22Rv1 (cell line): ENCODE measurements at regions not wholly inside any gene's neighbourhood (a gene's known extent, or its start where the extent isn't known, plus 50 kb on each side); places are given as distances from the start of the nearest gene placed in this dataset.
"Not testable (repeated sequence)": the region's sequence is repeated elsewhere in the genome, so short reads cannot be mapped to it uniquely, and the experiment has no call there.

Source experiments
- H3K27ac ChIP-seq: fragments of 450-650 bp; 2 replicates; pipeline ENCODE4 v1.5.1; 2017
- CTCF ChIP-seq: fragments of 450-650 bp; IDR thresholded peaks from 2 replicates; pipeline ENCODE4 v1.5.1; 2017; ENCODE audit warnings: mild to moderate bottlenecking
- ZFX ChIP-seq: fragments of 450-650 bp; IDR thresholded peaks from 2 replicates; pipeline ENCODE4 v1.6.1; 2017; ENCODE audit warnings: antibody characterized with exemption, borderline replicate concordance

- TF ChIP-seq ZFX, result no peak
- TF ChIP-seq CTCF, result no peak
- no peak overlapping the region for H3K27ac ChIP-seq
These were observed 286.5 kb upstream of the ADGRL3 start for GRCh38 chr4:60913671-60914070.

- not testable (repeated sequence) for H3K27ac ChIP-seq
These were observed 278.4 kb upstream of the ADGRL3 start for GRCh38 chr4:60921735-60922134.

GRCh38 chr4:60923075-60923474 is 277.1 kb upstream of the ADGRL3 start:
- TF ChIP-seq ZFX (no peak), CTCF (no peak)
- no peak overlapping the region for H3K27ac ChIP-seq

- TF ChIP-seq CTCF, result no peak
- TF ChIP-seq ZFX, result no peak
- no peak overlapping the region for H3K27ac ChIP-seq
These were observed 273.5 kb upstream of the ADGRL3 start for GRCh38 chr4:60926624-60927023.

- TF ChIP-seq CTCF (no peak), ZFX (no peak)
- H3K27ac ChIP-seq, result no peak overlapping the region
These were observed 269.3 kb upstream of the ADGRL3 start for GRCh38 chr4:60930866-60931265.

- TF ChIP-seq ZFX (no peak), CTCF (no peak)
These were observed 265.4 kb upstream of the ADGRL3 start for GRCh38 chr4:60934566-60935295.

GRCh38 chr4:60938181-60938580 is 261.9 kb upstream of the ADGRL3 start:
- TF ChIP-seq CTCF, result no peak
- no peak for TF ChIP-seq ZFX
- H3K27ac ChIP-seq, result no peak overlapping the region

More at GRCh38 chr4:60934566-60935295, 265.4 kb upstream of the ADGRL3 start:
- no peak overlapping the region for H3K27ac ChIP-seq

- TF ChIP-seq ZFX, result no peak
- TF ChIP-seq CTCF, result no peak
- no peak overlapping the region for H3K27ac ChIP-seq
These were observed 261.5 kb upstream of the ADGRL3 start for GRCh38 chr4:60938621-60939020.
